Mammary epithelial cell (primary cell): ENCODE measurements at regions not wholly inside any gene's neighbourhood (a gene's known extent, or its start where the extent isn't known, plus 50 kb on each side); places are given as distances from the start of the nearest gene placed in this dataset.

ENCODE experiments used
- EZH2 ChIP-seq: IDR thresholded peaks from 2 replicates; pipeline ENCODE4 v1.6.1; 2012; ENCODE audit warnings: low read length, inconsistent platforms, borderline replicate concordance
- TF ChIP-seq, protein P1 (sequence below), 2 donors: IDR thresholded peaks in 1 of 2; conservative IDR thresholded peaks in 1 of 2; 2 replicates each; pipeline ENCODE4 v1.5.1; 2011 to 2012; ENCODE audit warnings: inconsistent platforms in 2 of 2, low read length in 2 of 2, mild to moderate bottlenecking in 2 of 2, control low read depth in 1 of 2, low read depth in 1 of 2; ENCODE audit not compliant: insufficient read depth in 1 of 2; ENCODE audit errors: extremely low read depth in 1 of 2

DNA sequence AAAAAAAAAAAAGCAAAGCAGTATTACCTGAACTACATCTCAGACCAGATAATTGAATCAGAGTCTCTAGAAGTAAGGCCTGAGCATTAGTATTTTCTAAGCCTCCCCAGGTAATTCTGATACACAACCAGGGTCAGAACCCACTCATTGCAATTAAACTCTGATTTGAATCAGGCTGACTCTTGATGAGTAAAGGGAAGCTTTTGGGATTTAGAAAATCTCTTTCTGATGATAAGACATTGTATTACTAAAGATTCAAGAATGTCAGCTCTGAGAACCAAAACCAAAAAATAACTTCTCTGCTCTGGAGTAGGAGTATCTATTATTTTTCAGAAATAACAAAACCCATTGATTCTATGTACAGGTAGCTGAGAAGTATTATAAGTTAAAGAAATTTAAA is 100.1 kb upstream of the COL21A1 start:
- TF ChIP-seq, protein P1, sequence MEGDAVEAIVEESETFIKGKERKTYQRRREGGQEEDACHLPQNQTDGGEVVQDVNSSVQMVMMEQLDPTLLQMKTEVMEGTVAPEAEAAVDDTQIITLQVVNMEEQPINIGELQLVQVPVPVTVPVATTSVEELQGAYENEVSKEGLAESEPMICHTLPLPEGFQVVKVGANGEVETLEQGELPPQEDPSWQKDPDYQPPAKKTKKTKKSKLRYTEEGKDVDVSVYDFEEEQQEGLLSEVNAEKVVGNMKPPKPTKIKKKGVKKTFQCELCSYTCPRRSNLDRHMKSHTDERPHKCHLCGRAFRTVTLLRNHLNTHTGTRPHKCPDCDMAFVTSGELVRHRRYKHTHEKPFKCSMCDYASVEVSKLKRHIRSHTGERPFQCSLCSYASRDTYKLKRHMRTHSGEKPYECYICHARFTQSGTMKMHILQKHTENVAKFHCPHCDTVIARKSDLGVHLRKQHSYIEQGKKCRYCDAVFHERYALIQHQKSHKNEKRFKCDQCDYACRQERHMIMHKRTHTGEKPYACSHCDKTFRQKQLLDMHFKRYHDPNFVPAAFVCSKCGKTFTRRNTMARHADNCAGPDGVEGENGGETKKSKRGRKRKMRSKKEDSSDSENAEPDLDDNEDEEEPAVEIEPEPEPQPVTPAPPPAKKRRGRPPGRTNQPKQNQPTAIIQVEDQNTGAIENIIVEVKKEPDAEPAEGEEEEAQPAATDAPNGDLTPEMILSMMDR (conservative IDR thresholded peaks at IDR 0.05 in 1 of 2, IDR thresholded peaks at IDR 0.05 in 1 of 2; ENCODE audit: extremely low read depth in 1 of 2, insufficient read depth in 1 of 2, low read depth in 1 of 2, low read length in 2 of 2): no peak
- TF ChIP-seq EZH2: no peak
